Spleen (tissue), 11 donors: ENCODE measurements at regions not wholly inside any gene's neighbourhood (a gene's known extent, or its start where the extent isn't known, plus 50 kb on each side); places are given as distances from the start of the nearest gene placed in this dataset.
"Not testable (repeated sequence)": the region's sequence is repeated elsewhere in the genome, so short reads cannot be mapped to it uniquely, and the experiment has no call there.

Source experiments
- DNase-seq: peaks from one replicate; pipeline ENCODE4 v3.0.0-alpha.2; 2020
- H3K27ac ChIP-seq, 8 donors: fragments of 200-600 bp; sonication (generic) in 7 of 8; 1 replicate in 4 of 8; 2 replicates in 4 of 8; pipeline versions ENCODE4 v1.5.0 to v1.8.0; 2016 to 2021; ENCODE audit warnings: inconsistent platforms in 4 of 8, mild to moderate bottlenecking in 4 of 8, moderate library complexity in 1 of 8
- H3K27me3 ChIP-seq, 7 donors: fragments of 200-600 bp; sonication (generic) in 6 of 7; replicated peaks in 1 of 7; 1 replicate in 4 of 7; 2 replicates in 3 of 7; pipeline versions ENCODE4 v1.5.0 to v1.8.0; 2016 to 2021; ENCODE audit warnings: inconsistent platforms in 3 of 7, mild to moderate bottlenecking in 1 of 7
- H3K36me3 ChIP-seq, 6 donors: fragments of 200-600 bp; sonication (generic) in 5 of 6; 1 replicate in 4 of 6; 2 replicates in 2 of 6; pipeline versions ENCODE4 v1.5.0 to v1.8.0; 2016 to 2021; ENCODE audit warnings: inconsistent platforms in 2 of 6
- H3K4me1 ChIP-seq, 6 donors: fragments of 200-600 bp; sonication (generic) in 5 of 6; 1 replicate in 3 of 6; 2 replicates in 3 of 6; pipeline versions ENCODE4 v1.5.0 to v1.8.0; 2016 to 2021; ENCODE audit warnings: inconsistent platforms in 3 of 6
- H3K4me3 ChIP-seq, 8 donors: fragments of 200-600 bp; sonication (generic) in 7 of 8; 1 replicate in 4 of 8; 2 replicates in 4 of 8; pipeline versions ENCODE4 v1.5.0 to v1.8.0; 2016 to 2021; ENCODE audit warnings: inconsistent platforms in 4 of 8, mild to moderate bottlenecking in 4 of 8, moderate library complexity in 2 of 8
- H3K9me3 ChIP-seq, 8 donors: fragments of 200-600 bp; sonication (generic) in 7 of 8; 1 replicate in 4 of 8; 2 replicates in 4 of 8; pipeline versions ENCODE4 v1.5.0 to v1.8.0; 2016 to 2021; ENCODE audit warnings: inconsistent platforms in 4 of 8
- POLR2A ChIP-seq, 3 donors: fragments of 450-650 bp; IDR thresholded peaks; one replicate each; pipeline ENCODE4 v1.5.1; 2017; ENCODE audit warnings: antibody characterized with exemption in 3 of 3, mild to moderate bottlenecking in 1 of 3
- POLR2AphosphoS5 ChIP-seq, 3 donors: sonication (generic); formaldehyde crosslinking; IDR thresholded peaks; one replicate each; pipeline ENCODE4 v1.5.1; 2017; ENCODE audit warnings: antibody characterized with exemption in 3 of 3
- WGBS, 5 donors: extraction: QIAGEN DNeasy Blood & Tissue Kit in 3 of 5; methylation state at CpG; one replicate each; pipeline versions ENCODE4 v1.1.5 to v1.1.7; 2013 to 2018; 5-methylcytosine and 5-hydroxymethylcytosine counted together
- intact Hi-C: fragments of 100-400 bp; cut with DNase I; formaldehyde crosslinking; loops from one replicate; pipeline ENCODE4 v1.15.0; 2023; ENCODE audit warnings: low total_unique reads
- TF ChIP-seq, protein P1 (sequence below), 11 experiments: fragments of 200-600 bp in 7 of 11; fragments of 450-650 bp in 4 of 11; sonication (generic) in 4 of 11; IDR thresholded peaks in 8 of 11; conservative IDR thresholded peaks in 3 of 11; 1 replicate in 7 of 11; 2 replicates in 4 of 11; pipeline versions ENCODE4 v1.4.0 to v1.8.0; 2016 to 2021; ENCODE audit warnings: antibody characterized with exemption in 11 of 11, inconsistent platforms in 4 of 11, mild to moderate bottlenecking in 1 of 11
- donor health status: healthy with polysubstance abuse.
- donor health status: DM: no; HTN: no; CAD: no; lungs with moderate emphysema.
- donor health status: DM: no; HTN: no; CAD: no.
- donor health status: Bipolar disorder and iron deficiency.
- donor health status: healthy.
- donor health status: DM: no; HTN: no; CAD: no.
- donor health status: DM: yes; HTN: yes; CAD: no.

DNA sequence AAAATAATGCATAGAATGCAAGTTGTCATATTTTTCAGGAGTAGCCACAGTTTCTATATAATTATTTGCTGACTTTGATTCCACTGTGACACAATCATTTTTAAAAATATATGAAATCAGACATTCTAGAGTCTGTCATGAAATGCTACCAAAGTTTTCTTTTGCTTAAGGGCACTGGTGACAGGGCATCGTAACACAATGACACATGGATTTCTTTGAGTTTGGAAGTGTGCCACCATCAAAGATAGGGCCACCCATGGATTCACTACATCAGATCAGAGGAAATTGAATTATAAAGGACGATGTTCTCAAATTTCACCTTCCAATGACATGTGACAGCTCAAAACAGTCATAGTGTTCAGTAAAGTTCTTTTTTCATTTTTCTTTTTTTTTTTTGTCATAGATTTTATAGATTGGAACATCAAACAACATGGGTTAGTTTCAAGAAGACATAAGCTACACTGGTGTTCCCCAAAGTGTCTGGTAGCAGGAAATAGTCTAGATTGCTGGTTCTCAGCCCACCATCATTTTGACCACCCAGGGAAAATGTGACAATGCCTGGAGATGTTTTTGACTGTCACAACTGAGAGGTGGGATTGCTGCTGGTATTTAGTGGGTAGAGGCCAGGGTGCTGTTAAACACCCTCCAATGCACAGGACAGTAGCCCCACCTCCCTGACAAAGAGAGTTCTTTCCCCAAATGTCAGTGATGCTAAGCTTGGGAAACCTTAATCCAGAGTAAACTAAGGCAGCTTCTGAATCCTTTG lies 123.8 kb upstream of the DOK5 start:
- Histone ChIP-seq H3K4me3 (no peak overlapping the region), H3K9me3 (peaks cover 0 to under 1% (median 0%) of the 10 kb centered on the region in 8 donors), H3K27me3 (peaks cover 0 to 3% (median 0%) of the 10 kb centered on the region in 7 donors), H3K4me1 (no peaks in the 10 kb centered on the region), H3K36me3 (no peaks in the 10 kb centered on the region), H3K27ac (no peak overlapping the region)
- 76 to 84% (median 83%) methylated on average over 2 of the region's 2 CpGs for WGBS, 5 donors
- no peak for DNase-seq
- TF ChIP-seq, protein P1, sequence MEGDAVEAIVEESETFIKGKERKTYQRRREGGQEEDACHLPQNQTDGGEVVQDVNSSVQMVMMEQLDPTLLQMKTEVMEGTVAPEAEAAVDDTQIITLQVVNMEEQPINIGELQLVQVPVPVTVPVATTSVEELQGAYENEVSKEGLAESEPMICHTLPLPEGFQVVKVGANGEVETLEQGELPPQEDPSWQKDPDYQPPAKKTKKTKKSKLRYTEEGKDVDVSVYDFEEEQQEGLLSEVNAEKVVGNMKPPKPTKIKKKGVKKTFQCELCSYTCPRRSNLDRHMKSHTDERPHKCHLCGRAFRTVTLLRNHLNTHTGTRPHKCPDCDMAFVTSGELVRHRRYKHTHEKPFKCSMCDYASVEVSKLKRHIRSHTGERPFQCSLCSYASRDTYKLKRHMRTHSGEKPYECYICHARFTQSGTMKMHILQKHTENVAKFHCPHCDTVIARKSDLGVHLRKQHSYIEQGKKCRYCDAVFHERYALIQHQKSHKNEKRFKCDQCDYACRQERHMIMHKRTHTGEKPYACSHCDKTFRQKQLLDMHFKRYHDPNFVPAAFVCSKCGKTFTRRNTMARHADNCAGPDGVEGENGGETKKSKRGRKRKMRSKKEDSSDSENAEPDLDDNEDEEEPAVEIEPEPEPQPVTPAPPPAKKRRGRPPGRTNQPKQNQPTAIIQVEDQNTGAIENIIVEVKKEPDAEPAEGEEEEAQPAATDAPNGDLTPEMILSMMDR (IDR thresholded peaks at IDR 0.05 in 8 of 11, conservative IDR thresholded peaks at IDR 0.05 in 3 of 11): no peak
- TF ChIP-seq POLR2A (IDR thresholded peaks at IDR 0.05): no peak
- TF ChIP-seq POLR2AphosphoS5 (IDR thresholded peaks at IDR 0.05): no peak
- intact Hi-C loops: no loop called here

DNA sequence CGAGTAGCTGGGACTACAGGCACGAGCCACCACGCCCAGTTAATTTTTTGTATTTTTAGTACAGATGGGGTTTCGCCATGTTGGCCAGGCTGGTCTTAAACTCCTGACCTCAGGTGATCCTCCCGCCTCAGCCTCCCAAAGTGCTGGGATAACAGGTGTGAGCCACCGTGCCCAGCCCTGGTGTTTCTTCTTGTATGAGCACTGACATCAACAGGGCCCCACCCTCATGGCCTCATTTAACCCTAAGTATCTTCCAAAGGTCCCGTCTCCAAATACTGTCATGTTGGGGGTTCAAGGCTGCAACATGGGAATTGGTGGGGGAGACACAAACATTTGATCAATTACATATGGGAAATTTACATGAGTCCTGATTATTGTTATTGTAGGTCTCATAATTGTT lies 122.9 kb upstream of the DOK5 start:
- WGBS, 5 donors: 89 to 95% (median 93%) methylated on average over 7 of the region's 7 CpGs
- H3K4me1 ChIP-seq, intact Hi-C loops, H3K36me3 ChIP-seq, DNase-seq, H3K9me3 ChIP-seq, H3K27ac ChIP-seq, H3K4me3 ChIP-seq, H3K27me3 ChIP-seq: not testable (repeated sequence)

DNA sequence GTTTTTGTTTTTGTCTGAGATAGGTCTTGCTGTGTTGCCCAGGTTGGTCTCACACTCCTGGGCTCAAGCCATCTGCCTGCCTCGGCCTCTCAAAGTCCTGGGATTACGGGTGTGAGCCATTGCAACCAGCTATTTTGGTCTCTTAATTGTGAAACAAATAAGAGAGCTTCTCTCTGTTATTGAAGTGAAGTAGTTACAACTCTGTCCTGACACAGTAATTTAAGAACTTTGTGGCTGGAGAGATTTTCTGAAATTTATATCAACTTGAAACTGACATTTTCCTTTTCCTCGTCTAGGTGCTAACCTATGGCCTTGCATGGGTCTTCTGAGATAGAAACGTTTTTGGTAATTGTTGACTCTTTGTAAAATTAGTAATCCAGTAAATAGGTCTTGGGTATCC lies 122.1 kb upstream of the DOK5 start:
- no peak overlapping the region for H3K27ac ChIP-seq
- H3K4me3 ChIP-seq: no peak overlapping the region
- H3K27me3 ChIP-seq: peaks cover 0 to 3% (median 0%) of the 10 kb centered on the region in 7 donors
- no peaks in the 10 kb centered on the region for H3K9me3 ChIP-seq
- DNase-seq: no peak
- WGBS, 5 donors: 73 to 86% (median 77%) methylated on average over 4 of the region's 4 CpGs
- no peaks in the 10 kb centered on the region for H3K4me1 ChIP-seq
- intact Hi-C loops: no loop called here
- no peak for TF ChIP-seq POLR2A (IDR thresholded peaks at IDR 0.05)
- no peak for TF ChIP-seq POLR2AphosphoS5 (IDR thresholded peaks at IDR 0.05)
- TF ChIP-seq, protein P1 (IDR thresholded peaks at IDR 0.05 in 8 of 11, conservative IDR thresholded peaks at IDR 0.05 in 3 of 11): no peak
- H3K36me3 ChIP-seq: no peaks in the 10 kb centered on the region

DNA sequence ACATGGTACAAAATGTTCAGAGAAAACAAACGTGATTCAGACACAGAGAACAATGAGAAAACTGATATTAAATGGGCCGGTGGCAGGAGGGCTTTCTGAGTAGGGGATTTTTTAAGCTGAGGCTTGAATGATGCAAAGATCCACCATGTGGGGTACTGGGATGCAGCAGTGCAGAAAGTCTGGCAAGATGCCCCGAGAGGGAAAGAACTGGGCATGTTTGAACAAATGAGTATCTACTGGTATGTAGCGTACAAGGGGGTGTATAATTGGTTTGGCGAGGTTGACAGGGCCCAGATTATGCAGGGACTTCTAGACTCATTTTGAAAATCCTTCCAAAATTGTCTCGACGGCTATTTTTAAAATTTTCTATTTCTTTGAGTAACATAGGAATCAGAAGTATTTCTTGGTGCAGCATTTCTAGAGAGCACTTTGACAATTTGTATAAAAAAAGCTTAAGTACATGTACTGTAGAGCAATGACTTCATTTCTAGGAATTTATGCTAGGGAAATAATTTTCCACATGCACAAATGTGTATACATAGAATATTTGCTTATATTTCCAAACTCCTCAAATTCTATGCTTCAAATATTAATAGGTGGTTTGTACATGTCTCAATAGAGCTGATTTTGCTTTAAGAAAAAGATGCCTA lies 119.6 kb upstream of the DOK5 start:
- H3K27me3 ChIP-seq: peaks cover 0 to 3% (median 0%) of the 10 kb centered on the region in 7 donors
- H3K4me3 ChIP-seq: no peak overlapping the region
- intact Hi-C loops: no loop called here
- H3K9me3 ChIP-seq: no peaks in the 10 kb centered on the region
- TF ChIP-seq, protein P1 (IDR thresholded peaks at IDR 0.05 in 8 of 11, conservative IDR thresholded peaks at IDR 0.05 in 3 of 11): no peak
- TF ChIP-seq POLR2AphosphoS5 (IDR thresholded peaks at IDR 0.05) (no peak), POLR2A (IDR thresholded peaks at IDR 0.05) (no peak)
- 75 to 90% (median 82%) methylated on average over 7 of the region's 7 CpGs for WGBS, 5 donors
- H3K36me3 ChIP-seq: no peaks in the 10 kb centered on the region
- no peaks in the 10 kb centered on the region for H3K4me1 ChIP-seq
- no peak overlapping the region for H3K27ac ChIP-seq
- DNase-seq: no peak
